Suprapubic skin (tissue), 4 donors: ENCODE measurements at regions not wholly inside any gene's neighbourhood (a gene's known extent, or its start where the extent isn't known, plus 50 kb on each side); places are given as distances from the start of the nearest gene placed in this dataset.

Experiments used
- DNase-seq, 2 donors: peaks; one replicate each; pipeline ENCODE4 v3.0.0-alpha.2; 2019; ENCODE audit warnings: low spot score in 2 of 2
- H3K27ac ChIP-seq: fragments of 200-600 bp; sonication (generic); one replicate; pipeline ENCODE4 v1.5.1; 2019
- H3K27me3 ChIP-seq: fragments of 200-600 bp; sonication (generic); one replicate; pipeline ENCODE4 v1.5.1; 2019
- H3K36me3 ChIP-seq: fragments of 200-600 bp; sonication (generic); one replicate; pipeline ENCODE4 v1.5.1; 2019
- H3K4me1 ChIP-seq: fragments of 200-600 bp; sonication (generic); one replicate; pipeline ENCODE4 v1.5.1; 2019
- H3K4me3 ChIP-seq: fragments of 200-600 bp; sonication (generic); one replicate; pipeline ENCODE4 v1.5.1; 2019; ENCODE audit warnings: mild to moderate bottlenecking
- H3K9me3 ChIP-seq: fragments of 200-600 bp; sonication (generic); one replicate; pipeline ENCODE4 v1.5.1; 2019
- EP300 ChIP-seq: sonication (generic); formaldehyde crosslinking; IDR thresholded peaks from one replicate; pipeline ENCODE4 v1.6.1; 2017; ENCODE audit warnings: antibody characterized with exemption
- POLR2A ChIP-seq, 2 donors: fragments of 450-650 bp; IDR thresholded peaks; one replicate each; pipeline ENCODE4 v1.6.1; 2017; ENCODE audit warnings: antibody characterized with exemption in 2 of 2, mild to moderate bottlenecking in 2 of 2, moderate library complexity in 2 of 2
- POLR2AphosphoS5 ChIP-seq, 3 donors: sonication (generic); formaldehyde crosslinking; IDR thresholded peaks; one replicate each; pipeline ENCODE4 v1.6.1; 2017; ENCODE audit warnings: antibody characterized with exemption in 3 of 3
- WGBS: methylation state at CpG from one replicate; pipeline ENCODE4 v1.1.5; 2018; 5-methylcytosine and 5-hydroxymethylcytosine counted together
- TF ChIP-seq, protein P1 (sequence below), 2 donors: fragments of 200-600 bp in 1 of 2; fragments of 450-650 bp in 1 of 2; sonication (generic) in 1 of 2; IDR thresholded peaks; one replicate each; pipeline ENCODE4 v1.5.1; 2016 to 2019; ENCODE audit warnings: antibody characterized with exemption in 2 of 2, mild to moderate bottlenecking in 1 of 2, moderate library complexity in 1 of 2

DNA sequence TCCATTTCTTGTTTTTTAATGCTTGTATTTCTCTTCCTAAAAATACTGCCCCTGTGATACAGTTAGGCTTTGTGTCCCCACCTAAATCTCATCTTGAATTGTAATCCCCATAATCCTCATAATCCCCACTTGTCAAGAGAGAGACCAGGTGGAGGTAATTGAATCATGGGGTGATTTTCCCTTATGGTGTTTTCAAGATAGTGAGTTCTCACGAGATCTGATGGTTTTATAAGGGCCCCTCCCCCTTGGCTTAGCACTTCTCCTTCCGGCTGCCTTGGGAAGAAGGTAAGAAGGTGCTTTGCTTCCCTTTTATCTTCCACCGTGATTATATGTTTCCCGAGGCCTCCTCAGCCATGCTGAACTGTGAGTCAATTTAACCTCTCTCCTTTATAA is 227.4 kb downstream of the MAN2A1 start:
- DNase-seq, result no peak
- WGBS, result 80% methylated on average over 4 of the region's 4 CpGs
- Histone ChIP-seq H3K4me1 (no peaks in the 10 kb centered on the region), H3K27ac (no peak overlapping the region), H3K27me3 (no peaks in the 10 kb centered on the region), H3K9me3 (no peaks in the 10 kb centered on the region), H3K36me3 (no peaks in the 10 kb centered on the region), H3K4me3 (no peak overlapping the region)
- TF ChIP-seq POLR2A (IDR thresholded peaks at IDR 0.05) (no peak), POLR2AphosphoS5 (IDR thresholded peaks at IDR 0.05) (no peak), EP300 (no peak)

DNA sequence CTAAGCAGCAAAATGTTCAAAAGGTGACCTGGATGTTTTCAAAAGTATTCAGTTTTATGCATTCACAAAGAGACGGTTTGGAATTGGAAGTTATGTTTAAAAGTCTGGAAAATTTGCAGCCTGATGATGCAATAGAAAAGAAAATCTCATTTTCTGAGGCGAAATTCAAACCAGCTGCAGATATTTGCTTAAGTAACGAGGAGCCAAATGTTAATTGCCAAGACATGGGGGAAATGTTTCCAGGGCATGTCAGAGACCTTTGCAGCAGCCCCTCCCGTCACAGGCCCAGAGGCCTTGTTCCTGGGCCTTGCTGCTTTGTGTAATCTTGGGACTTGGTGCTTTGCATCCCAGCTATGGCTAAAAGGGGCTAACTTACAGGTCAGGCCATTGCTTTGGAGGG is 228.2 kb downstream of the MAN2A1 start:
- no peaks in the 10 kb centered on the region for H3K36me3 ChIP-seq
- no peak overlapping the region for H3K27ac ChIP-seq
- no peaks in the 10 kb centered on the region for H3K27me3 ChIP-seq
- 60% methylated on average over 4 of the region's 4 CpGs for WGBS
- no peak for DNase-seq
- no peak overlapping the region for H3K4me3 ChIP-seq
- H3K9me3 ChIP-seq, result no peaks in the 10 kb centered on the region
- no peaks in the 10 kb centered on the region for H3K4me1 ChIP-seq
- TF ChIP-seq, protein P1, sequence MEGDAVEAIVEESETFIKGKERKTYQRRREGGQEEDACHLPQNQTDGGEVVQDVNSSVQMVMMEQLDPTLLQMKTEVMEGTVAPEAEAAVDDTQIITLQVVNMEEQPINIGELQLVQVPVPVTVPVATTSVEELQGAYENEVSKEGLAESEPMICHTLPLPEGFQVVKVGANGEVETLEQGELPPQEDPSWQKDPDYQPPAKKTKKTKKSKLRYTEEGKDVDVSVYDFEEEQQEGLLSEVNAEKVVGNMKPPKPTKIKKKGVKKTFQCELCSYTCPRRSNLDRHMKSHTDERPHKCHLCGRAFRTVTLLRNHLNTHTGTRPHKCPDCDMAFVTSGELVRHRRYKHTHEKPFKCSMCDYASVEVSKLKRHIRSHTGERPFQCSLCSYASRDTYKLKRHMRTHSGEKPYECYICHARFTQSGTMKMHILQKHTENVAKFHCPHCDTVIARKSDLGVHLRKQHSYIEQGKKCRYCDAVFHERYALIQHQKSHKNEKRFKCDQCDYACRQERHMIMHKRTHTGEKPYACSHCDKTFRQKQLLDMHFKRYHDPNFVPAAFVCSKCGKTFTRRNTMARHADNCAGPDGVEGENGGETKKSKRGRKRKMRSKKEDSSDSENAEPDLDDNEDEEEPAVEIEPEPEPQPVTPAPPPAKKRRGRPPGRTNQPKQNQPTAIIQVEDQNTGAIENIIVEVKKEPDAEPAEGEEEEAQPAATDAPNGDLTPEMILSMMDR (IDR thresholded peaks at IDR 0.05), result no peak
- TF ChIP-seq POLR2A (IDR thresholded peaks at IDR 0.05), result no peak
- TF ChIP-seq EP300, result no peak
- TF ChIP-seq POLR2AphosphoS5 (IDR thresholded peaks at IDR 0.05), result no peak

DNA sequence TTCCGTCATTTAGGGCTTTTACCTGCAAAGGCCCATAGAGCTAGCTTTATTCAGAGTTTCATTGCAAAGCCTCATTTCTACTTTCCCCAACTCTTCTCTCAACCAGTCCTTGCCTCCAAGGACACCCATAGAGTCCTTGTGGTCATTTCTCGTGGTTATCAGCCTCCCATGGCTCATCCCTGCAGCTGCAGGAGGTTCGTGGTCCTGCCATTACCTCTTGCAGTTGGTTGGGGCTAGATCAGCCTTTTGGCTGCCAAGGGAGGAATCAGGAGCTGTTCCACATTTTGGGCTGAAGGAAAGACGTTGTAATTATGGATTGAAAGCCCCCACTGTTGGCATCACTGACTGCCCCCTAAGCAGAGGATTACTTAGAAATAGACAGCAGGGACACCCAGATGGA is 231.0 kb downstream of the MAN2A1 start:
- Histone ChIP-seq H3K4me1 (no peaks in the 10 kb centered on the region), H3K27ac (no peak overlapping the region), H3K36me3 (no peaks in the 10 kb centered on the region), H3K4me3 (no peak overlapping the region), H3K27me3 (no peaks in the 10 kb centered on the region), H3K9me3 (no peaks in the 10 kb centered on the region)
- DNase-seq, result no peak
- TF ChIP-seq, protein P1 (IDR thresholded peaks at IDR 0.05), result no peak
- TF ChIP-seq EP300, result no peak
- no peak for TF ChIP-seq POLR2AphosphoS5 (IDR thresholded peaks at IDR 0.05)
- no peak for TF ChIP-seq POLR2A (IDR thresholded peaks at IDR 0.05)
- 81% methylated on average over 4 of the region's 4 CpGs for WGBS

DNA sequence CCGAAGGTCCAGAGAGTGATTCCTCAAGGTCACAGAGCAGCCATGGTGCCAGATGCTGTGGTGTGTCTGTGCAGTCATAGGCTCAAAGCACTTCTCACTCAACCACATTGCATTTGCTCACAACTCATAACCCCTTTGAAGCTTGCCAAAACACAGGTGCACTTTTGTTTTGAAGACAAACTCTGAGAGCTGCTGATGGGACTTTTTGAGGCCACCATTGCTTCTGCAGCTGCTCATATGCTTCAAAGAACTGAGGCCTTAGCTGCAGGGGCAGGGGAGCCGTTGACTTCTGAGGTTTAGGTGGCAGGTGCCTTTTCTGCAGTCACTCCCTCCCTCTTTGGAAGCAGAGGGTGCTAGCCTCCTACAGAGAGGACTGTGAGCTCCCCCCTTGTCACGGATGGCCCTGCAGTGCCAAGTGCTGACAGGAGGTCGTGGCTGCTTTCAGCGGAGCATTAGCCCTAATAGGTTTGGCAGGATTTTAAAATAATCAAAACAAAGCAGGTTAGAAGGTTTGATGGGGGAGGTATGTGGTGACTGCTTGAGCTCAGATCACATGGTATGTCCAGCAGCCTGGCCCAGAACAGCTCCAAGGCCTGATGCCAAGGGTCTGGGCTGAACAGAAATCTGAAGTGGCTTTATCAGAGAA is 232.1 kb downstream of the MAN2A1 start:
- Histone ChIP-seq H3K4me3 (no peak overlapping the region), H3K4me1 (no peaks in the 10 kb centered on the region), H3K9me3 (no peaks in the 10 kb centered on the region), H3K27ac (no peak overlapping the region), H3K36me3 (no peaks in the 10 kb centered on the region), H3K27me3 (no peaks in the 10 kb centered on the region)
- no peak for DNase-seq
- WGBS, result 61% methylated on average over 5 of the region's 5 CpGs
- TF ChIP-seq POLR2A (IDR thresholded peaks at IDR 0.05) (no peak), EP300 (no peak), POLR2AphosphoS5 (IDR thresholded peaks at IDR 0.05) (no peak)
- TF ChIP-seq, protein P1 (IDR thresholded peaks at IDR 0.05), result no peak

DNA sequence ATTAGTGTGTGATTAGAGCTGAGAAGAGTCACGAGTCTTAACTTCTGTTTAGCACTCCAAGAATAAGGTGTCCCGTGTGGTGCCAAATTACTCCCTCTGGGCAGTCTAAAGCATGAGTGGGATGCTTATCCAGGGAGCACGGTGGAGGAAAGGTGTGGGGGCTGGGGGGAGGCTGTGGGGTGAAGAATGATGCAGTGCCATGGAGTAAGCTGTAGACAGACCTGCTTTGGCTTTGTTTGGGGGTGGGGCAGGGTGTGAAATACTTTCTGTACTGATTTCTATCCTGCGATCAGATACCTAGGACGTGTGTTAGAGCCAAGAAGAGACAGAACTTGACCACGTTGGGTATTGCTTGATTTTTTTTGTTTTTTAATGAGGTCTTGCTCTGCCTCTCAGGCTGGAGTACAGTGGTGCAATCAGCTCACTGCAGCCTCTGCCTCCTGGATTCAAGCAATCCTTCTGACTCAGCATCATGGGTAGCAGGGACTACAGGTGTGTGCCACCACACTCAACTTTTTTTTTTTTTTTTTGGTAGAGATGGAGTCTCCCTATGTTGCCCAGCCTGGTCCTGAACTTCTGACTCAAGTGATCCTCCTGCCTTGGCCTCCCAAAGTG is 232.8 kb downstream of the MAN2A1 start:
- H3K4me3 ChIP-seq, result no peak overlapping the region
- WGBS, result 56% methylated on average over 6 of the region's 6 CpGs
- DNase-seq, result no peak
- no peaks in the 10 kb centered on the region for H3K27me3 ChIP-seq
- no peaks in the 10 kb centered on the region for H3K9me3 ChIP-seq
- no peak overlapping the region for H3K27ac ChIP-seq
- H3K4me1 ChIP-seq, result no peaks in the 10 kb centered on the region
- no peak for TF ChIP-seq POLR2A (IDR thresholded peaks at IDR 0.05)
- TF ChIP-seq EP300, result no peak
- H3K36me3 ChIP-seq, result no peaks in the 10 kb centered on the region

DNA sequence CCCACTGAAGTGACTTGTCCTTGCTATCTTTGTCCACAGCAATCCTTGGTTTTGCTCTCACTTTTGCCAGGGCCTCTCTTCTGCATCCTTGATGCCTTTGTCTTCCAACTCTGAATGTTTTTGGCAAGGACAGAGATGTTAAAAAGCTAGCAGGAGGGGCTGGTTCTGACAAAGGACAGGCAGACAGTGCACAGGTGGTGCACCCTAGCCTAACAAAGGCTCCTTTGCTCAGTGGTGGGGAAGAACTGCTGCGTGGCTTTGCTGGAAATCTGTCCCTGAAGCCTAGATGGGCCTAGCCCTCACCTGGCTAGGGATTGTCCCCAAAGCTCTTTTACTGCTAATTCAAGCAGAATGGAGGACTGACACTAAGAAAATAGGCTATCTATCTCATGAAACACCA is 233.5 kb downstream of the MAN2A1 start:
- TF ChIP-seq POLR2A (IDR thresholded peaks at IDR 0.05) (no peak), POLR2AphosphoS5 (IDR thresholded peaks at IDR 0.05) (no peak), EP300 (no peak)
- TF ChIP-seq, protein P1 (IDR thresholded peaks at IDR 0.05), result no peak

More for the DNA sequence above, 233.5 kb downstream of the MAN2A1 start:
- no peaks in the 10 kb centered on the region for H3K4me1 ChIP-seq
- H3K4me3 ChIP-seq, result no peak overlapping the region
- H3K9me3 ChIP-seq, result no peaks in the 10 kb centered on the region
- no peak overlapping the region for H3K27ac ChIP-seq
- WGBS, result 71% methylated on average over 1 of the region's 1 CpG
- DNase-seq, result no peak
- no peaks in the 10 kb centered on the region for H3K36me3 ChIP-seq
- no peaks in the 10 kb centered on the region for H3K27me3 ChIP-seq
